Calu3 (cell line): ENCODE measurements at regions not wholly inside any gene's neighbourhood (a gene's known extent, or its start where the extent isn't known, plus 50 kb on each side); places are given as distances from the start of the nearest gene placed in this dataset.

ENCODE experiments used
- BruUV-seq: library from RNA; stranded (reverse); fragments of 400-500 nt; replicated peaks from 2 replicates; lab custom pipeline; 2021; lab: Mats Ljungman, UMichigan
- CTCF ChIA-PET: fragments of 300-600 bp; sonication (Branson Sonifier 250); formaldehyde crosslinking; loops from one replicate; lab custom pipeline; 2022; ENCODE audit warnings: antibody characterized with exemption; lab: Charles Lee
- DNase-seq: peaks from one replicate; pipeline ENCODE4 v3.0.0; 2022
- H3K27ac Mint-ChIP-seq: one replicate; pipeline ENCODE4 v1.8.0; 2022; ENCODE audit warnings: mixed read lengths; ENCODE audit not compliant: unreplicated experiment
- H3K27me3 Mint-ChIP-seq: one replicate; pipeline ENCODE4 v1.8.0; 2022; ENCODE audit warnings: mixed read lengths; ENCODE audit not compliant: unreplicated experiment
- H3K36me3 Mint-ChIP-seq: one replicate; pipeline ENCODE4 v1.8.0; 2022; ENCODE audit warnings: mild to moderate bottlenecking, moderate library complexity, mixed read lengths; ENCODE audit not compliant: insufficient read depth, unreplicated experiment
- H3K4me1 Mint-ChIP-seq: one replicate; pipeline ENCODE4 v1.8.0; 2022; ENCODE audit warnings: mild to moderate bottlenecking, low read depth, mixed read lengths; ENCODE audit not compliant: unreplicated experiment
- H3K4me3 Mint-ChIP-seq: one replicate; pipeline ENCODE4 v1.8.0; 2022; ENCODE audit warnings: mild to moderate bottlenecking, low read depth, moderate library complexity, mixed read lengths; ENCODE audit not compliant: unreplicated experiment
- H3K9me3 Mint-ChIP-seq: one replicate; pipeline ENCODE4 v1.8.0; 2022; ENCODE audit warnings: low read depth, mixed read lengths; ENCODE audit not compliant: unreplicated experiment
- intact Hi-C: fragments of 100-400 bp; cut with micrococcal nuclease; formaldehyde crosslinking; loops from one replicate; pipeline ENCODE4 v1.10.0; 2022; ENCODE audit not compliant: unreplicated experiment
- TF ChIP-seq, protein P1 (sequence below): fragments of 200-600 bp; IDR thresholded peaks from one replicate; pipeline ENCODE4 v1.8.0; 2022; ENCODE audit warnings: antibody characterized with exemption; ENCODE audit not compliant: unreplicated experiment

DNA sequence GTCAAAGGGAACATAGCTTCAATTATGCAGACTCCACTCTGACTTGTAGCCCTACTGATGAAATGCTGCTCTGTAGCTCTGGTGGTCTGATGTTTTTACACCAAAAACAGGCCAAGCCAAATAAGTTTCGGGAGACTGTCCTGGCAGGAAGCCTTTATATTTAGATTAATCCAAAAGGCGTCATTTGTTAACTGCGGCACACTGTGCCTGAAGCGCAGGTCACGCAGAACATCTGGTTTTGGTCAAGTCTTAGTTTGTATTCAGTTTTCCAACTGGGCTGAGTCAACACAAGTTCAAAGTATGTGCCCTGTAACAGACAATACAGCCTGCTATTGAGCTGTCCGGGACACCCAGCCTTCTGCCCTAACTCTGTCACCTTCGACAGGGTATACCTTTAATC is 154.6 kb upstream of the IPO5 start:
- H3K4me1 Mint-ChIP-seq = no peaks in the 10 kb centered on the region
- intact Hi-C loops = no loop called here
- DNase-seq = no peak
- TF ChIP-seq, protein P1, sequence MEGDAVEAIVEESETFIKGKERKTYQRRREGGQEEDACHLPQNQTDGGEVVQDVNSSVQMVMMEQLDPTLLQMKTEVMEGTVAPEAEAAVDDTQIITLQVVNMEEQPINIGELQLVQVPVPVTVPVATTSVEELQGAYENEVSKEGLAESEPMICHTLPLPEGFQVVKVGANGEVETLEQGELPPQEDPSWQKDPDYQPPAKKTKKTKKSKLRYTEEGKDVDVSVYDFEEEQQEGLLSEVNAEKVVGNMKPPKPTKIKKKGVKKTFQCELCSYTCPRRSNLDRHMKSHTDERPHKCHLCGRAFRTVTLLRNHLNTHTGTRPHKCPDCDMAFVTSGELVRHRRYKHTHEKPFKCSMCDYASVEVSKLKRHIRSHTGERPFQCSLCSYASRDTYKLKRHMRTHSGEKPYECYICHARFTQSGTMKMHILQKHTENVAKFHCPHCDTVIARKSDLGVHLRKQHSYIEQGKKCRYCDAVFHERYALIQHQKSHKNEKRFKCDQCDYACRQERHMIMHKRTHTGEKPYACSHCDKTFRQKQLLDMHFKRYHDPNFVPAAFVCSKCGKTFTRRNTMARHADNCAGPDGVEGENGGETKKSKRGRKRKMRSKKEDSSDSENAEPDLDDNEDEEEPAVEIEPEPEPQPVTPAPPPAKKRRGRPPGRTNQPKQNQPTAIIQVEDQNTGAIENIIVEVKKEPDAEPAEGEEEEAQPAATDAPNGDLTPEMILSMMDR = no peak
- no peak overlapping the region for H3K27ac Mint-ChIP-seq
- no peaks in the 10 kb centered on the region for H3K9me3 Mint-ChIP-seq
- H3K4me3 Mint-ChIP-seq = no peak overlapping the region
- no peaks in the 10 kb centered on the region for H3K36me3 Mint-ChIP-seq
- H3K27me3 Mint-ChIP-seq = peaks cover 9% of the 10 kb centered on the region
- no TSS peak for BruUV-seq
- CTCF ChIA-PET = no interaction called here

- intact Hi-C loops = no loop called here
- TF ChIP-seq, protein P1 = no peak
- no TSS peak for BruUV-seq
- H3K27me3 Mint-ChIP-seq = peaks cover 9% of the 10 kb centered on the region
- H3K4me1 Mint-ChIP-seq = no peaks in the 10 kb centered on the region
- no peak overlapping the region for H3K4me3 Mint-ChIP-seq
- CTCF ChIA-PET = no interaction called here
- H3K9me3 Mint-ChIP-seq = no peaks in the 10 kb centered on the region
- no peak overlapping the region for H3K27ac Mint-ChIP-seq
- no peaks in the 10 kb centered on the region for H3K36me3 Mint-ChIP-seq
- DNase-seq = no peak
These were observed 151.3 kb upstream of the IPO5 start for GRCh38 chr13:97802213-97802612.

- intact Hi-C loops = no loop called here
- Mint-ChIP-seq H3K27me3 (peaks cover 19% of the 10 kb centered on the region), H3K4me3 (no peak overlapping the region), H3K4me1 (no peaks in the 10 kb centered on the region), H3K36me3 (no peaks in the 10 kb centered on the region), H3K27ac (no peak overlapping the region), H3K9me3 (no peaks in the 10 kb centered on the region)
- no peak for DNase-seq
- CTCF ChIA-PET = no interaction called here
- no TSS peak for BruUV-seq
- TF ChIP-seq, protein P1 = no peak
These were observed 143.9 kb upstream of the IPO5 start for GRCh38 chr13:97809576-97809975.

- BruUV-seq = no TSS peak
- TF ChIP-seq, protein P1 = no peak
- H3K9me3 Mint-ChIP-seq = no peaks in the 10 kb centered on the region
- no peak overlapping the region for H3K4me3 Mint-ChIP-seq
- intact Hi-C loops = no loop called here
- H3K27me3 Mint-ChIP-seq = peaks cover 19% of the 10 kb centered on the region
- H3K27ac Mint-ChIP-seq = no peak overlapping the region
- peak; percentile 2 for DNase-seq
- no peaks in the 10 kb centered on the region for H3K36me3 Mint-ChIP-seq
- H3K4me1 Mint-ChIP-seq = no peaks in the 10 kb centered on the region
- CTCF ChIA-PET = no interaction called here
These were observed 143.3 kb upstream of the IPO5 start for GRCh38 chr13:97810152-97810551.

- DNase-seq = no peak
- H3K9me3 Mint-ChIP-seq = no peaks in the 10 kb centered on the region
- TF ChIP-seq, protein P1 = no peak
- no peaks in the 10 kb centered on the region for H3K36me3 Mint-ChIP-seq
- H3K27ac Mint-ChIP-seq = no peak overlapping the region
- no peaks in the 10 kb centered on the region for H3K27me3 Mint-ChIP-seq
- intact Hi-C loops = no loop called here
- CTCF ChIA-PET = no interaction called here
- no peak overlapping the region for H3K4me3 Mint-ChIP-seq
- H3K4me1 Mint-ChIP-seq = no peaks in the 10 kb centered on the region
- BruUV-seq = no TSS peak
These were observed 131.1 kb upstream of the IPO5 start for GRCh38 chr13:97822377-97822776.
